NT2/D1 (cell line): ENCODE measurements at regions not wholly inside any gene's neighbourhood (a gene's known extent, or its start where the extent isn't known, plus 50 kb on each side); places are given as distances from the start of the nearest gene placed in this dataset.
"Not testable (repeated sequence)": the region's sequence is repeated elsewhere in the genome, so short reads cannot be mapped to it uniquely, and the experiment has no call there.

Experiments
- DNase-seq: peaks from one replicate; pipeline ENCODE4 v3.0.0-alpha.2; 2011; ENCODE audit warnings: low read depth, low spot score
- H3K27me3 ChIP-seq: 2 replicates; pipeline ENCODE4 v1.6.0; 2011; ENCODE audit warnings: mild to moderate bottlenecking; ENCODE audit not compliant: insufficient read length, insufficient read depth
- H3K36me3 ChIP-seq: 2 replicates; pipeline ENCODE4 v1.6.1; 2011; ENCODE audit warnings: mild to moderate bottlenecking, low read length, mixed read lengths; ENCODE audit not compliant: insufficient read depth, insufficient read length
- H3K4me1 ChIP-seq: 2 replicates; pipeline ENCODE4 v1.5.1; 2011; ENCODE audit not compliant: insufficient read depth, insufficient read length
- H3K4me3 ChIP-seq: 2 replicates; pipeline ENCODE4 v1.5.1; 2011; ENCODE audit warnings: low read depth; ENCODE audit not compliant: insufficient read length
- H3K9ac ChIP-seq: 2 replicates; pipeline ENCODE4 v1.6.0; 2011; ENCODE audit warnings: low read depth; ENCODE audit not compliant: insufficient read length
- H3K9me3 ChIP-seq: 2 replicates; pipeline ENCODE4 v1.5.1; 2011; ENCODE audit warnings: mild to moderate bottlenecking, low read length; ENCODE audit not compliant: insufficient read depth
- SUZ12 ChIP-seq: IDR thresholded peaks from 2 replicates; pipeline ENCODE4 v1.6.1; 2011; ENCODE audit not compliant: insufficient read length, insufficient read depth; ENCODE audit errors: extremely low read depth
- YY1 ChIP-seq: IDR thresholded peaks from 2 replicates; pipeline ENCODE4 v1.6.1; 2011; ENCODE audit not compliant: insufficient read length, insufficient read depth
- ZNF274 ChIP-seq: IDR thresholded peaks from 2 replicates; pipeline ENCODE4 v1.6.1; 2011; ENCODE audit warnings: mild to moderate bottlenecking, low read depth, low read length

DNA sequence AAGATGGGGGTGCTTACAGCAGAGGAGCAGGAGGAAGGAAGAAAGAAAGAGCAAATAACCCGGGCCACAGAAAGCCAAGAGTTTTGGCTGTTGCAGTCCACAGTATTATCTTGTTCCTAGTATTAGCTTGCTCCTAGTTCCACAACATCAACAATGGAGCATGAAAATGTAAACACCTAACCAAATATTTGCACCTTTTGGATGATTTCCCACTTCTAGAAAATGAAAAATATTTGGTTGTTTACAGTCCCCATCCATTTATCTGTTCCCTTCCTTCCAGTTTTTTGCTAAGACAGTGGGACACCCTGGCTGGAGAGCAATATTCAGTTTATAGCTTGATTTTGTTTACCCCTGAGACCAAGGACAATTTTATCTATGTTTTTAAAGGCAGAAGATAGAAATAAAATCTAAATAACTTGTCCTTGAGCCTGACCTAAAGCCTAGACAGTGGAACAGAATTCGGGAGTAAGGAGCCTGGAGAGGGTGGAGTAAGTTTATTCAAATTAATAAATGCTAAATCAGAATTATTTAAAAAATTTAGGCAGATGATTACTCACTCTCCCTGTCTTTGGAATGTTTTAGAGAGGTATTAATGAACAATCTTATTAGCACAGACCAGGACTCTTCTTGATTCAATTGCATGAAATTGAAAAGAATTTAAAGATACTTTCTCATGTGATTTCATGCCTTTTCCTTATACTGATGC lies 51.6 kb downstream of the RESF1 start:
- DNase-seq = no peak
- H3K27me3 ChIP-seq = no peaks in the 10 kb centered on the region
- peaks cover 5% of the 10 kb centered on the region for H3K4me1 ChIP-seq
- peak overlapping the region; percentile 1 for H3K9ac ChIP-seq
- no peak overlapping the region for H3K4me3 ChIP-seq
- no peak for TF ChIP-seq SUZ12
- no peaks in the 10 kb centered on the region for H3K36me3 ChIP-seq
- peaks cover 23% of the 10 kb centered on the region; the same call in 1 of the 2 replicates for H3K9me3 ChIP-seq

GRCh38 chr12:32012249-32012785 lies 53.1 kb downstream of the RESF1 start:
- H3K9ac ChIP-seq = no peak overlapping the region

DNA sequence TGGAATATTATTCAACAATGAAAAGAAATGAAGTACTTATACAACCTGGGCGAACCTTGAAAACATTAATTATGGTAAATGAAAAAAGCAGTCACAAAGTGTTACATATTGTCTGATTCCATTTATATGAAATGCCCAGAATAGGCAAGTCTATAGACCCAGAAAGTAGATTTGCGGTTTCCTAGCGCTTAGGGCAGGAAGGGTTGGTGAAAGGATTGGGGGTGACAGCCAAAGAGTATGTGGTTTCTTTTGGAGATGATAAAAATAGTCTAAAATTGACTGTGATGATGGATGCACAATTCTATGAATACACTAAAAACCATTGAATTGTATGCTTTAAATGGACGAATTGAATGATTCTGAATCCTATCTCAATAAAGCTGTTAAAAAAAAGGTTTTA lies 55.8 kb downstream of the RESF1 start:
- Histone ChIP-seq H3K36me3 (no peaks in the 10 kb centered on the region), H3K4me1 (peaks cover 5% of the 10 kb centered on the region), H3K4me3 (no peak overlapping the region), H3K27me3 (no peaks in the 10 kb centered on the region), H3K9me3 (peaks cover 45% of the 10 kb centered on the region), H3K9ac (no peak overlapping the region)
- no peak for DNase-seq
- no peak for TF ChIP-seq YY1
- TF ChIP-seq SUZ12 = no peak
- TF ChIP-seq ZNF274 = no peak

More at GRCh38 chr12:32012249-32012785, 53.1 kb downstream of the RESF1 start:
- Histone ChIP-seq H3K36me3 (no peaks in the 10 kb centered on the region), H3K4me1 (peaks cover 5% of the 10 kb centered on the region), H3K9me3 (peaks cover 31% of the 10 kb centered on the region; the same call in 1 of the 2 replicates), H3K4me3 (no peak overlapping the region), H3K27me3 (no peaks in the 10 kb centered on the region)
- no peak for TF ChIP-seq YY1
- no peak for TF ChIP-seq SUZ12
- no peak for TF ChIP-seq ZNF274
- DNase-seq = no peak

- no peaks in the 10 kb centered on the region for H3K36me3 ChIP-seq
- peaks cover 54% of the 10 kb centered on the region for H3K9me3 ChIP-seq
- H3K9ac ChIP-seq = no peak overlapping the region
- peak; percentile 74 for DNase-seq
- H3K4me3 ChIP-seq = no peak overlapping the region
- H3K27me3 ChIP-seq = no peaks in the 10 kb centered on the region
- H3K4me1 ChIP-seq = peaks cover 3% of the 10 kb centered on the region
- TF ChIP-seq YY1 = no peak
- no peak for TF ChIP-seq SUZ12
- TF ChIP-seq ZNF274 = no peak
Observed at GRCh38 chr12:32016680-32017482, 57.7 kb downstream of the RESF1 start.

DNA sequence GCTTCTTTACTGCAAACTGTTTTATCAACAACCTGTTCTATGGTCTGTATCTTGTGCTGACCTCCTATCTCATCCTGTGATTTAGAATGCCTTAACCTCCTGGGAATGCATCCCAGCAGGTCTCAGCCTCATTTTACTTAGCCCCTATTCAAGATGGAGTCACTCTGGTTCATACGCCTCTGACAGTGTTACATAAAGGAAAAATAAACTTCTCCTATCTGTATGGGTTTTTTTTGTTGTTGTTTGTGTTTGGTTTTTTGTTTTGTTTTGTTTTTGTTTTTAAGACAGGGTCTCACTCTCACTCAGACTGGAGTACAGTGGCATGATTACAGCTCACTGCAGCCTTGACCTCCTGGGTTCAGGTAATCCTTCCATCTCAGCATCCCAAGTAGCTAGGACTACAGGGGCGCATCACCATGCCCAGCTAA lies 62.1 kb downstream of the RESF1 start:
- TF ChIP-seq SUZ12 (no peak), ZNF274 (no peak), YY1 (no peak)
- Histone ChIP-seq H3K9me3 (peaks cover 54% of the 10 kb centered on the region), H3K9ac (no peak overlapping the region), H3K27me3 (no peaks in the 10 kb centered on the region), H3K4me1 (peaks cover 4% of the 10 kb centered on the region), H3K36me3 (no peaks in the 10 kb centered on the region), H3K4me3 (no peak overlapping the region)
- DNase-seq = no peak

- not testable (repeated sequence) for H3K9ac ChIP-seq, H3K27me3 ChIP-seq, H3K4me1 ChIP-seq, DNase-seq, H3K36me3 ChIP-seq, H3K4me3 ChIP-seq
- peak; percentile 64 for TF ChIP-seq YY1
- peaks cover 46% of the 10 kb centered on the region for H3K9me3 ChIP-seq
Observed at GRCh38 chr12:32022387-32022786, 63.2 kb downstream of the RESF1 start.

- H3K36me3 ChIP-seq, H3K9ac ChIP-seq, H3K4me1 ChIP-seq, DNase-seq, H3K4me3 ChIP-seq, H3K27me3 ChIP-seq: not testable (repeated sequence)
- H3K9me3 ChIP-seq = peaks cover 37% of the 10 kb centered on the region
Observed at GRCh38 chr12:32023861-32024260, 64.6 kb downstream of the RESF1 start.
